ENCODE measurements at regions not wholly inside any gene's neighbourhood (a gene's known extent, or its start where the extent isn't known, plus 50 kb on each side); places are given as distances from the start of the nearest gene placed in this dataset.

DNA sequence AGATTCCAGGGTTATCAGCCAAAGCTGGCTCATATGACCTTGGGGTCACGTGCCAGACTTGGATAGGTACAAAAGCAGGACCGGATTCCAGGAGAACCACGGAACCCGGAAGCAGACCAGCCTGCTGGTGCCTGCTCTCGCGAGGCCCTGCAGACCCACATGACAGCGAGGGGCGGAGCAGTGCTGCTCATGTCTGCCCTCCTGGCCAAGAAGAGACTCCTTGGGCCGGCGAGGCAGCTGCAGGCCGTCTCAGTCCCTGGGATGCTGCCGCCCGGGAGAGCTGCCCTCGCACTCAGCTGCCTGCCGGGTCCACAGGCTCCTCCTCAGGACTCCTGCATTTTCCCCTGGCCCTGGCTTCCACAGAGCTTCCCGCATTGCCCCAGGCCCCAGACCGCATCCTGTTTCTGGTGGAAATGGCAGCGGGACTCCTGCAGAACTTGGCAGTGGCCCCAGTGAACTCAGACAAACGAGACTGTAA is 739.5 kb downstream of the SOCS6 start:
- no peak overlapping the region for H3K27ac ChIP-seq
- TF ChIP-seq, protein P1, sequence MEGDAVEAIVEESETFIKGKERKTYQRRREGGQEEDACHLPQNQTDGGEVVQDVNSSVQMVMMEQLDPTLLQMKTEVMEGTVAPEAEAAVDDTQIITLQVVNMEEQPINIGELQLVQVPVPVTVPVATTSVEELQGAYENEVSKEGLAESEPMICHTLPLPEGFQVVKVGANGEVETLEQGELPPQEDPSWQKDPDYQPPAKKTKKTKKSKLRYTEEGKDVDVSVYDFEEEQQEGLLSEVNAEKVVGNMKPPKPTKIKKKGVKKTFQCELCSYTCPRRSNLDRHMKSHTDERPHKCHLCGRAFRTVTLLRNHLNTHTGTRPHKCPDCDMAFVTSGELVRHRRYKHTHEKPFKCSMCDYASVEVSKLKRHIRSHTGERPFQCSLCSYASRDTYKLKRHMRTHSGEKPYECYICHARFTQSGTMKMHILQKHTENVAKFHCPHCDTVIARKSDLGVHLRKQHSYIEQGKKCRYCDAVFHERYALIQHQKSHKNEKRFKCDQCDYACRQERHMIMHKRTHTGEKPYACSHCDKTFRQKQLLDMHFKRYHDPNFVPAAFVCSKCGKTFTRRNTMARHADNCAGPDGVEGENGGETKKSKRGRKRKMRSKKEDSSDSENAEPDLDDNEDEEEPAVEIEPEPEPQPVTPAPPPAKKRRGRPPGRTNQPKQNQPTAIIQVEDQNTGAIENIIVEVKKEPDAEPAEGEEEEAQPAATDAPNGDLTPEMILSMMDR (IDR thresholded peaks at IDR 0.05) = no peak
- TF ChIP-seq POLR2AphosphoS5 (IDR thresholded peaks at IDR 0.05) (no peak), EP300 (IDR thresholded peaks at IDR 0.05) (no peak), POLR2A (IDR thresholded peaks at IDR 0.05) (no peak)

GRCh38 chr18:71027531-71027930 is 738.7 kb downstream of the SOCS6 start:
- H3K4me1 ChIP-seq = no peaks in the 10 kb centered on the region
- no peak for TF ChIP-seq POLR2AphosphoS5 (IDR thresholded peaks at IDR 0.05)
- no peak for TF ChIP-seq POLR2A (IDR thresholded peaks at IDR 0.05)
- TF ChIP-seq EP300 (IDR thresholded peaks at IDR 0.05) = no peak
- TF ChIP-seq, protein P1 (IDR thresholded peaks at IDR 0.05) = no peak
- H3K36me3 ChIP-seq = no peaks in the 10 kb centered on the region
- 95% methylated on average over 4 of the region's 4 CpGs for WGBS
- H3K9me3 ChIP-seq = peaks cover 18% of the 10 kb centered on the region
- no peak for DNase-seq (ENCODE audit: low spot score in 2 of 2)
- H3K27me3 ChIP-seq = no peaks in the 10 kb centered on the region
- no peak overlapping the region for H3K4me3 ChIP-seq
- no peak overlapping the region for H3K27ac ChIP-seq

More for the DNA sequence above, 739.5 kb downstream of the SOCS6 start:
- Histone ChIP-seq H3K27me3 (no peaks in the 10 kb centered on the region), H3K9me3 (peaks cover 18% of the 10 kb centered on the region), H3K4me1 (no peaks in the 10 kb centered on the region), H3K4me3 (no peak overlapping the region), H3K36me3 (no peaks in the 10 kb centered on the region)
- WGBS = 73% methylated on average over 11 of the region's 19 CpGs
- no peak for DNase-seq (ENCODE audit: low spot score in 2 of 2)

DNA sequence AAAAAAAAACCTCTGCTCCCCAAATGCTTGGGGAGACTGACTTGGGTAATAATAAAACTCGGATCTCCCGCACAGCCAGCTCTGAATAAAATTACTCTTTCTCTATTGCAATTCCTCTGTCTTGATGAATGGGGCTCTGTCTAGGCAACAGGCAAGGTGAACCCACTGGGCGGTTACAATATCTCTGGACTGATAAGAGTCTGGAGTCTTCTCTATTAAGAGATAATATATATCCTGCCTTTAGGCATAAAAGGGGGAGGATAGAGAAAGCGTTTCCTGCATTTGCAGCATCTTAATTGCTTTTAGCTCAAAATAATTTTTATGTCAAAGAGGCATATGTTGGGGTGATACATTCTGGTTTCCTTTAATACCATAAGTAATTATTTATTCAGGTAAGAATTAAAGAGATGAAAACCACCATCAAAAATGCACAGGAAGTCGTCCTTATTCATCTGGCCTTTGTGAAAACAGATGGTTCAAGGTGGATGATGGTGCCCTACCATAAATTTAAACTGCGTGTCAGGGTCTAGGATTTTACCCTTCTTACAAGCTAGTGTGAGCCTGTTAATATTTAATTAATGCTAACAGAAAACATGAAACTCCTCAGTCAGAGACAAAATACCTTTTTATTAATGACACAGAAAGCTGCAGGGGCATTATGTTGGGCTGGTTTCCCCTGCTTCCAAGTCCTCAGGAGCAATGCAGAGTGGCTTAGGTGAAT is 736.8 kb downstream of the SOCS6 start:
- H3K36me3 ChIP-seq = no peaks in the 10 kb centered on the region
- peaks cover 13% of the 10 kb centered on the region for H3K9me3 ChIP-seq
- no peak overlapping the region for H3K27ac ChIP-seq
- no peaks in the 10 kb centered on the region for H3K27me3 ChIP-seq
- no peak for DNase-seq (ENCODE audit: low spot score in 2 of 2)
- H3K4me3 ChIP-seq = no peak overlapping the region
- WGBS = 55% methylated on average over 6 of the region's 6 CpGs
- TF ChIP-seq POLR2A (IDR thresholded peaks at IDR 0.05) (no peak), EP300 (IDR thresholded peaks at IDR 0.05) (no peak), POLR2AphosphoS5 (IDR thresholded peaks at IDR 0.05) (no peak)
- TF ChIP-seq, protein P1 (IDR thresholded peaks at IDR 0.05) = no peak
- no peaks in the 10 kb centered on the region for H3K4me1 ChIP-seq

GRCh38 chr18:71022389-71022788 is 733.5 kb downstream of the SOCS6 start:
- H3K4me3 ChIP-seq = no peak overlapping the region
- H3K4me1 ChIP-seq = no peaks in the 10 kb centered on the region
- H3K27me3 ChIP-seq = no peaks in the 10 kb centered on the region
- H3K9me3 ChIP-seq = peaks cover 3% of the 10 kb centered on the region
- no peak for DNase-seq (ENCODE audit: low spot score in 2 of 2)
- no peak overlapping the region for H3K27ac ChIP-seq
- WGBS = 90% methylated on average over 1 of the region's 1 CpG
- H3K36me3 ChIP-seq = no peaks in the 10 kb centered on the region
- TF ChIP-seq, protein P1 (IDR thresholded peaks at IDR 0.05) = no peak
- TF ChIP-seq EP300 (IDR thresholded peaks at IDR 0.05) (no peak), POLR2A (IDR thresholded peaks at IDR 0.05) (no peak), POLR2AphosphoS5 (IDR thresholded peaks at IDR 0.05) (no peak)

DNA sequence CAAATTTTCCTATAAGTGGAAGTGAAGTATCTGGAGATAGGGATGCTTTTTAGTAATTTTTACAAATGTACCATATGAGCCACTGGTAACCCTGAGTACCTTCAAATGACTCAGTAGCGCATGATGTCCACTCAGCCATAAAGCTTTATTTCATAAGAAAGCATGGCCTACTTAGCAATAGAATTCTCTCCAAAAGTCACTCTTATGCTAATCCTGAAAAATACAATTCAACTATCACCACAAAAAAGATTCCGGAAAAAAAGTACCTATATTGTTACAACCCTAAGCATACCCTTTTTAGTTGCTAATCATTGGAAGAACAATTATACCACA is 732.2 kb downstream of the SOCS6 start:
- WGBS = 95% methylated on average over 2 of the region's 2 CpGs

More for the DNA sequence above, 732.2 kb downstream of the SOCS6 start:
- Histone ChIP-seq H3K36me3 (no peaks in the 10 kb centered on the region), H3K9me3 (peaks cover 3% of the 10 kb centered on the region), H3K4me3 (no peak overlapping the region), H3K4me1 (no peaks in the 10 kb centered on the region), H3K27ac (no peak overlapping the region), H3K27me3 (no peaks in the 10 kb centered on the region)
- no peak for TF ChIP-seq EP300 (IDR thresholded peaks at IDR 0.05)
- no peak for DNase-seq (ENCODE audit: low spot score in 2 of 2)

Data from suprapubic skin (tissue), 4 donors.